G401.6 (cell line): ENCODE measurements at regions not wholly inside any gene's neighbourhood (a gene's known extent, or its start where the extent isn't known, plus 50 kb on each side); places are given as distances from the start of the nearest gene placed in this dataset.

ENCODE experiments used
- FAIRE-seq: peaks from 2 replicates; lab custom pipeline; 2012; peaks lifted over from hg19 to GRCh38; lab: Jason Lieb, UNC

DNA sequence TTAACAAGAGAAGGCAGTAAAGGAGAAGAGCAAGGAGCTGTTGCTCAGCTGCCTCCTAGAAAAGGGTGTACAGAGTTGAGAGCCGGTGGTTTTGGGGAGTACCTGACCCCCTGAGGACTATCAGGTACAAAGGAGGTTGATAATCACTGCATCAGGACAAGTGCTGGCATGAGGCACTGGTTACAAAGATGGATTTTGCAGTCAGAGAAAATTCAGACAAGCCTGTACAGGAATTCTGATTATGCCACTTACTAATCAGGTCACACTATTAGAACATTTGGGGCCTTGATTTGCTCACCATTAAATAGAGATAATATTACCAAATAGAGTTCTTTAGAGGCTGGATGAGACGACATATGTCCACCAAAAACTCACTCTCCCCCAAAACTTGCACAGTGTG, 450.9 kb upstream of the TMPO start:
- no peak for FAIRE-seq

DNA sequence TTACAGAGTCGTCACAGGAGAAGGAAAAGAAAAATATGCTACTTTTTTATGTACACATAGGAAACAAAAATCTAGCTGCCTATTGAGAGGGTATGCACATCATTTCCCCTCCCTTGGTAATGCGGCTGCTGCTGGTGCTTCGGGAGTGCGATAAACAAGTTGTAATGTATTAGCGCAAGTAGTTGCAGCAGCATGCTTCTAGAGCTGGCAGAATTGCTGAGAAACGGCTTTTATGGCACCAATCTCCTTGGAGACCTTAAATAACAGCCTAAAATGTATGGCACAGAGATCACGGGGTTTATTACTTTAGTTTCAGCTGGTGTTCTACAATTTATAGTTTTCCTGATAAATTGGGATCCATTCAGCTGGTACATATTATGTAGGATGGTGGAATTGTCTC, 447.6 kb upstream of the TMPO start:
- FAIRE-seq: no peak

- no peak for FAIRE-seq
Observed at GRCh38 chr12:98073610-98074009, 441.8 kb upstream of the TMPO start.

DNA sequence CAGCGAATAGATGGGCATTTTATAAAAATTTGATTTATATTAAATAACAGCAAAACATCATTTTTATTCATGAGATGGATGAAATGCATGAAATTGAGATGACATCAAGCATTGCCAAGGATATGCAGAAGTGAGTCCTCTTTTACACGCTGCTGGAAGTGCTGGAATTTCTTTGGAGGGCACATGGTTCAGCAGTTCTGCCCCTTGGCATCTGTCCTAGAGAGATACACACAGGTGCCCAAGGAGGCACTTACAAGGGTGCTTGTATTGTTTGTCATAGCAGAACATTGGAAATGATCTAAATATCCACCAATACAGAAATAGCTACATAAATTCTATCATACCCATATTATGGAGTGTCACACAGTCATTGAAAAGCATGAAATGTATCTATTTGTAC, 441.1 kb upstream of the TMPO start:
- no peak for FAIRE-seq

DNA sequence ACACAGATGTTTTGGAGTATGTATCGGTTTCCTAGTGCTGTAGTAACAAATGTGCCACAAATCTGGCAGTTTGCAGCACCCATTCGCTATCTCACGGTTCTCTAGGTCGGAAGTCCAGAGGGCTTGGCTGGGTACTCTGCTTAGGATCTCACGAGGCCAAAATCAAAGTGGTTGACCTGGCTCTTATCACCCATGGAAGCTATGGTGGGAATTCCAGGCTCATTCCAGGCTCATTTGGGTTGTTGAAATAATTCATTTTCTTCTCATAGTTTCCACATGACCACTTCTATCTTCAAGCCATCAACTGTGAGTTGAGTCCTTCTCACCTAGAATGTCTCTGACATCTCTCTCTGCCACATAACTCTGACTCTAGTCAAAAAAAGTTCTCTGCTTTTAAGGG, 431.0 kb upstream of the TMPO start:
- FAIRE-seq: no peak

DNA sequence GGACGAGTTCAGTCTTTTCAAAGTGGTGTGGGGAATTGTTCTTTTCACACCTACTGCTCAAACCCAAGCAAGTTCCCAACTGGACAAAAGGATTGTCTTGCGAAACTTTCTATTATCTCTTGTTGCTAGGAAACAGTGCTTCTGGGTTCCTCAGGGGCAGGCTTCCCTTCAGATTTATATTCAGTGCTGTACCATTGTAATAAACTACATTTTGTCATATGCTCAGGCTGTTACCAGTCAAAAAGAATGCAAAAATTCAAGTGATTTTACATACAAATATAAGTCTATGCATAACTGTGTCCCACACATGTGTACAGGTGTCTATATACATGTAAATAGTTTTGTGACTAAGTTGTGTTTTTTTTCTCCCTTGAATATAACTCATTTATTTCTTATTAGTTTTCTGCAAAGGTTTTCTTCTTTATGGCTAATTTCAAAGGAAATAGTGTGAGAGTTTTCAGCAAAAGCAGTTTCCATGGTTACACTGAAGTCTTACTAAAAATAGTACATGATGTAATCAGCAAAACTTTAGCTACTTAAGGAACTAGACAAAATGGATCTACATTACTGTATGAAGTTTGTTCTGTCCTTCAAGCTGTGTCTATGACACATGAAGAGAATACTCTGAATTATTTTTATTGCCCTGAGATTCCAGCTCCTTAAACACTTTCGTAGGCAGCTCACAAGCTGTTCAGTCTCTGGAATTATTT, 430.2 kb upstream of the TMPO start:
- FAIRE-seq: no peak

GRCh38 chr12:98090731-98091130, 424.7 kb upstream of the TMPO start:
- FAIRE-seq: no peak

DNA sequence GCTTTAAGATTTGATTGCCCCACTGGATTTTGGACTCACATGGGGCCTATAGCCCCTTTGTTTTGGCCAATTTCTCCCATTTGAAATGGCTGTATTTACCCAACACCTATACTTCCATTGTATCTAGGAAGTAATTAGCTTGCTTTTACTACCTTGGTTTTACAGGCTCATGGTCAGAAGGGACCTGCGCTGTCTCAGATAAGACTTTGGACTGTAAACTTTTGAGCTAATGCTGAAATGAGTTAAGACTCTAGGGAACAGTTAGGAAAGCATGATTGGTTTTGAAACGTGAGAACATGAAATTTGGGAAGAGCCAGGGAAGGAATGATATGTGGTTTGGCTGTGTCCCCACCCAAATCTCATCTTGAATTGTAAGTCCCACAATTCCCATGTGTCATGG, 419.0 kb upstream of the TMPO start:
- no peak for FAIRE-seq

- FAIRE-seq: no peak
Observed at GRCh38 chr12:98106031-98106683, 409.2 kb upstream of the TMPO start.

GRCh38 chr12:98109266-98109665, 406.1 kb upstream of the TMPO start:
- FAIRE-seq: no peak

DNA sequence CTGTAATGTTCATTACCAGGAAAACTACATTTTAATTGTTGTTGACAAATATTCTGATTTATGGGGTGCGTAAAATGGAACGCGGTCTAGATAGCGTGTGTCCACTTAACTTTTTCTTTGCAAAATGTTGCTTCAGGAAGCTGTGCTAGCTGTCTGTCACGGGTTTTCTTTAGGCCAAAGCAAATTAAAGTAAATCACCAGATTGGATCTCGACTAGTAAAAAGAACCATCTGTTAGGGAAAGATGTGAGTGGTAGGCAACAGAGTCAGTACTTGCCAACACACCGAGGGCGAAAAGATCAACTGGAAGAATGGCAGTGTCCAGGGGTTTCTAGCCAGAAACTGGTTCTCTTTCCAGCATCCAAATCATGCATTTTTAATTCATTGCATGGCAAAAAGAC, 404.9 kb upstream of the TMPO start:
- no peak for FAIRE-seq

GRCh38 chr12:98113548-98113947, 401.8 kb upstream of the TMPO start:
- FAIRE-seq: no peak

- no peak for FAIRE-seq
Observed at GRCh38 chr12:98121963-98122362, 393.4 kb upstream of the TMPO start.

DNA sequence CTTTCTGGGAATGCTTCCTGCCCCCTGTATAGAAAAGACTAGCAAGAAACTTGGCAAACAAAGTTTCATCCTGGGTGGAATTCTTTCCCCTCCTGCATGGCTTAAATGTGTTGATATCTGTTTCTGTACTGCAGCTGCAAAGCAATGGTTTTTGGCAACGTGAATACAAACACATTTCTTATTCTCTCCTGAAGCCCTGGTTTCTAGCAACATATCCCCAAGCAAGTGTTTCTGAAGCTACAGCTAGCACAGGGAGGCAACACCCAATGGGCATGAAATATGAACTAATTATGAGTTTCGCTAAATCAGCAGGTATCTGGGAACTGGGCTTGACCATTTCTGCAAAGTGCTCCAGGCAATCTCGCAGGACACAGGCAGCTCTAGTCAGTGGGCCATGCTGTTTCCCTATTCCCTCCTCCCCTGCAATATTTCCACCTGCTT, 392.3 kb upstream of the TMPO start:
- FAIRE-seq: no peak

DNA sequence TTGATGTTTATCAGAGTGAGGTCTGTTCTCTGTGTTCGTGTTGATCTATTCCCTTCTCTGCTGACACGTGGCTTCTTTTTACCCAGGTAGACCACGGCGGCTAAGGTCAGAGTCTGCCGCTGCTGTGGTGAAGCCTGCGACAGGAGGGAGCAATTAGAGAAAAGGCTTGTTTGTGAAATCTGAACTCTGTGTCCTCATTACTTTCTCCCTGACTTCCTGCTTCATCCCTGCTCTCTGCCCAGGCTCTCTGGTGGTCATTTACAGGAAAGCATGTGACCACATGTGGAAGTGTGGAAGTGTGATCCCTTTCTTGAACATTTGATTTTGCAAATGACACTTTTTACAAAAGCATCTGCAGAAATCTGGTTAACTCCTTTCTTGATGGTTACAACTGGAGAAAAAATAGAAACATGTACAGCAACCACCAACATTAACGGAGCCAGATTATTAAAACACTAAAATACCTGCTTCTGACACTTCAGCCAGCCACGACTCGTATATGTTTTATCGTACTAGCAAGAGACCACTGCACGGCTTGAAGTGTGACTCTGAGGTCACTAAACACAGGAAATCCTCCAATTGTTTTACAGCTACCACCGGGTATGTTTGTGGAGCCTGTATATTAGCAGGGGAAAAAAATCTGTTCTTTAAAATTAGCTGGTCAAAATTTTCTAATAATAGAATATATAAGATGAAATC, 388.6 kb upstream of the TMPO start:
- no peak for FAIRE-seq

- FAIRE-seq: no peak
Observed at GRCh38 chr12:98127336-98127679, 388.1 kb upstream of the TMPO start.

- FAIRE-seq: no peak
Observed at GRCh38 chr12:98127854-98128253, 387.5 kb upstream of the TMPO start.

- FAIRE-seq: no peak
Observed at GRCh38 chr12:98136544-98136943, 378.8 kb upstream of the TMPO start.

GRCh38 chr12:98137278-98137677, 378.1 kb upstream of the TMPO start:
- FAIRE-seq: no peak

- FAIRE-seq: no peak
Observed at GRCh38 chr12:98144953-98145352, 370.4 kb upstream of the TMPO start.

DNA sequence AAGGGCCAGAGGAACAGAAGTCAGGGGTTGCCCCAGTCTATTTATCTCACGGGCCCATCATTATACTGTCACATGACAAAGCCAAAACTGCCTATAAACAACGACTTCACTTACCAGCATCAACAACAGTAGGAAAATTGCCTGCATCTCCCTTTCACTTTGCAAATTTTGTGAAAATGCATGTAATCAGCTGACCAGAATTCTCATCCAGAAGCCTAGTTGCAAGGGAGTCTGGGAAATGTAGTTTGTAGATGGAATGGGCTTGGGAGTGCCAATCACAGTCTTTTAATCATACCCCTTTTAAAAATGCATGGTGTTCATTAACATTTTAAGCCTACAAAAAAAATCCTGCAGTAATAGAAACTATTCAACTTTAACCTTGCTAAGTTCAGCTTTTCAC, 369.3 kb upstream of the TMPO start:
- FAIRE-seq: no peak

DNA sequence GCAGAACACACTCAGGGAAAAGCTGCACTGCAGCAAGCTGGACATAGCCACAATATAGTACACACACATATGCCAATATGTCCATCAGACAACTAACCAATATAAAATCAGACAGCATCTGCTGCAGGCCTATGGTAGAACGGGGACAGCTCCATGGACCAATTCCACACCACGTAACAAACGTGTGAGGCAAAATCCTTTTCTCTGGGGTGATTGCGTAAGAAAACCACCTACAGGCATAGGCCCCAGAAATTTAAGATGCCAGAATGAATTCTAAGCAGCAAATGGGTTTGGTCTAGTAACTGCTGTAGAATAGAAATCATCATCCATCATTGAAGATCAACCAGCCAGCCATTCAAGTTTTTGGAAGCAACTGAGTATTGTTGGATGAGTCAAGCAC, 368.9 kb upstream of the TMPO start:
- no peak for FAIRE-seq

DNA sequence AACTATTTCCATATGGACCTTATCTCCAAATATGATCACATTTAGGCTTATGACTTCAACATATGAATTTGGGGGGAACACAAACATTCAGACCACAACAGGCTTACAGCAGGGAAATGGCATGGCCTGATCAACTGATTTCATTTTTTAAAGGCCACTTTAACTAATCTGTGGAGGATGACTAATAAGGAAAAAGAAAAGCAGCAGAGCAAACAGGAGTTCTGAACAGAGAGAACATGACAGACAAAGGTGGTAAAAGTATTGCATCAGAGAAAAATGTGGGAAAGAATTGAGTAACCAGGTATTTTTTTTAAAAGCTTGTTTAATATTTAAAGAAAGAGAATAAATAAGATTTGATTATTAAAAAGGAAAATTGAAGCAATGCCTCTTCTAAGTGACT, 366.1 kb upstream of the TMPO start:
- no peak for FAIRE-seq

DNA sequence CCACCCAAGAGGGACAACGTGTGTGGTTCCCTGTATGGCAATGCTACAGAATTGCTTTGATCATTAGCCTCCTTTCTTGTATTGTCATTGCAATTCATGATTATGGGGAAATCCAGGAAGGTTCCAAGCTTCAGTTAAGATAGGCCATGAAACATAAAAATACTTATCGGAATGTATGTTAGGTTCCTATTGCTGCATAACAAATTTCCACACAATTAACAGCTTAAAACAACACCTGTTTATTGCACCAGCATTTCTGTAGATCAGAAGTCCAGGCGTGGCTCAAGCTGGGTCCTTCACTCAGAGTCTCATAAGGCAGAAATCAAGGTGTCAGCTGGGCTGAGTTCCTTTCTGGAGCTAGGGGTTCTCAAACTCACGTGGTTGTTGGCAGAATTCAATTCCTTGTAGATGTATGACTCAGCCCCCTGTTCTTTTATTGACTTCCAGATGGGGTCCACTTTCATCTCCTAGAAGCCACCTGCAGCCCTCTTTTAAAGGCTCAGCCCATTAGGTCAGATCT, 365.6 kb upstream of the TMPO start:
- FAIRE-seq: no peak
